GM18861 (cell line): ENCODE measurements at regions not wholly inside any gene's neighbourhood (a gene's known extent, or its start where the extent isn't known, plus 50 kb on each side); places are given as distances from the start of the nearest gene placed in this dataset.

Experiments used
- ATAC-seq: cut with Tn5 transposase; IDR thresholded peaks from one replicate; pipeline ENCODE4 v1.9.1; 2021; ENCODE audit not compliant: unreplicated experiment

DNA sequence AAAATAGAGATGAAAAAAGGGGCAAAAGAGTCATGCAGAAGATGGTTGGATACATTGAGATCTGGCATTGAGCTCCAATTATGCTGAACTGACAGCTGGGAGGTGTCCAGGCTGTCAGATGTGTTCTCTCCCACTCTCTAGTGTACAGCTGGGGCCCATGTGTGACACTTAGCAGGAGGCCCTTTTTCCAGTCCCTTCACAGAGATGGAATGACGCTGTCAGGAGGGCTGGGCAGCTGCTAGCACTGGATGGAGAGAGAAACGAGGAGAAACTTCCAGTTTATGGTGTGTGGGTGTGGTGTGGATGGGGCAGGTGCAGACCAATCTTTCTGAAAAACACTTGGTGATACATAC, 437.7 kb upstream of the HS6ST1 start:
- no peak for ATAC-seq

DNA sequence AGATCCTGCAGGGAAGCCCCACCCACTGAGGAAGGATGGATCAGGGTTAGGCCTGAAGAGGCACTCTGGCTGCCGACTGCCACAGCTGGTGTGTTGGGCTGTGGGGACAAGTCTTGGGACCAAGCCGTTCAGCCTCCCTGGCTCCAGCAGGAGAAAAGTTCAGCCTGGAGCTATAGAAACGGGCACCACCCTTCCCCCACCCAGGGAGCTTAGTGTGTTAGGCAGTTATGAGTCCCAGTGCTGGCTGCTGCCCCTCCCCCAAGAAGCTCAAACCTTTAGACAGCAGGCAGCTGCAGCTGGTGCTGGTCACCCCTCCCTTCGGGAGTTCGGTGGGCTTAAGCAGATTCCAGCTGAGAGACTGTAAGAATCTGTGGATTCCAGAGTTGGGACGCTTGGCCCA, 447.1 kb upstream of the HS6ST1 start:
- no peak for ATAC-seq

DNA sequence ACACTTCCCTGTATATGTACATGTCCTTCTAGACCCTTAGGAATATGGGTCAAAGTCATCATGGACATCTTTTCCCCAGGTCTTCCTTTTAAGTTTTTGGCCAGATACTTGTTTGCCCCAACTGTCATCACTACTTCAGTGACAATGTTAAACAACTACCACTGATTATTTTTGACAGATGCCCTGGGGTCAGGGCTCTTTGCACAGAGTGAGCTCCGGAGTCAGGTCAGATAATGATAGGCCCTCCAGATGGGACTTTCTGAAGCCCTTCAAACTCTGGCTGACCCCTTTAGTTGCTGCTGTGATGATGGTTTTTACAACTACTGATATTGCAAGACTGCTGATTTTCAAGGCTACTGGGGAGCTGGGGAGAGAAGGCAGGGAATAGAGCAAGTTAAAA, 449.4 kb upstream of the HS6ST1 start:
- no peak for ATAC-seq

DNA sequence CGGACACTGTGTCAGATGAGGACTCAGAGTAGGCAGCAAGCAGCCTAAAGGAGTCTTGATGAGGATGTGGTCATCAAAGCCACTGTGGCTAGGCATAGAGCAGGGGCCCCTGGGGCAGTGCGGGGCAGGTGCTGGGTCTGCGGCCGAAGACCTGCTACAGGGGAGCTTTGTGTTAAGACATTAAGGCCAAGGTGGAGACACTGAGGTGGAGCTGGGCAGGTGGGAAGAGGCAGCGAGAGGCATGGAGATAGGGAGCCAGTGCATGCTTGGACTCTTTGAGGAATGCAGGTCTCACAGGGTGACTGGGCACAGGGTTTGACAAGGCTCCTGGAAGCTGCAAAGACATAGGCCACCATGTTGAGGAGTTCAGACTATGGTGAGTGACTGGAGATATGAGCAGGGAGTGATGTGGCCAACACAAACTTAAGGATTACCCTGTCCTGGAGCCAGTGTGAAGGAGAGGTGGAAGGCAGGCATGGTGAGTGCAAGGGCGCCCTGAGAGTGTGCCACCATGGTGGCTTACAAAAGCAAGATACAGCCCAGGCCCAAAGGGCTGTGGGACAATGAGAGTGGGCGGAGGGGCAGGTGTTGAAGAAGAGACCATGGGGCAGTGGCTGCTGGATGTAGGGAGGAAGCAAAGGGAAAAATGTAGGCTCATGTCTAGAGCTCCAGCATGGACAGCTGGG, 450.9 kb upstream of the HS6ST1 start:
- no peak for ATAC-seq

DNA sequence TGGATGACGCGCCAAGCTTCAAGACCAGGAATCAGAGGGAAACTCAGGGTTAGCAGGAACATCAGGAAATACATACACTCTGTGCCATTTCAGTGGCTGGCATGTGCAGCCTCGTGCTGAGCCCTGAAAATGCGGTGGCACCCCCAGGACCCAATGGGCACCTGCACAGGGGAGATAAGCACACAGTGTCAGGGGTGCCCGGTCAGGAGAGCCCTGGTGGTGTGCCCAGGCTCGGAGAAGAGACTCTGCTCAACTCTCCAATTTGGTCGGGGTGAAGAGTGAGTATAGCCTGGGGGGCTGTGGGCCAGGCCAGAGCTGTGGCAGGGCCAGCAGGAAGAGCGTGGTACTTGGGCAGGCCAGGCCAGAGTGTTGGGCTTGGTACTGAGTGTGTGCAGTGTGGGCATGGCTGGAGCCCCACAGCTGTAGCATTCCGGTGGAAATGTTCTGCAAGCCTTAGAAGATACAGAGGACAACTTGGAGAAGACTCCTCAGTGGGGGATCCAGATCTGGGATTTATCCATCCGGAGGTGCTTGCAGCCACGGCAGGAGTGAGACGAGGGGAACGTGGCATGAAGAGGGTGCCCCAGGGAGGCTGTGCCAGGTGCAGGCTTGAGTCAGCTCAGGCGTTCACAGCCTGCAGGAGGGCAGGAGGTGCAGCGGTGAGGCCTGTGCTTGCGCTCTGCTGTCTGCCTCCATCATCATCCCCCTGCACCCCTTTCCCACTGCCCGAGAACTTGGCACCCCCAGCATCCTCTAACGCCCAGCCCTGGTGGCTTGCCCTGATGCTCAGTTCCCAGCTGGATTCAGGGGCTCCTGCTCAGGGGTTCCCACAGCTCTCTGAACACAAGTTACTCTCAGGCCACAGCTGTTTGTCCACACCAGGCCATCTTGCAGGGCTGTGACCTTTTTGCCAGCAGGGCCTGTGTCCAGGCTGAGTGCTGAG, 451.7 kb upstream of the HS6ST1 start:
- ATAC-seq = no peak

DNA sequence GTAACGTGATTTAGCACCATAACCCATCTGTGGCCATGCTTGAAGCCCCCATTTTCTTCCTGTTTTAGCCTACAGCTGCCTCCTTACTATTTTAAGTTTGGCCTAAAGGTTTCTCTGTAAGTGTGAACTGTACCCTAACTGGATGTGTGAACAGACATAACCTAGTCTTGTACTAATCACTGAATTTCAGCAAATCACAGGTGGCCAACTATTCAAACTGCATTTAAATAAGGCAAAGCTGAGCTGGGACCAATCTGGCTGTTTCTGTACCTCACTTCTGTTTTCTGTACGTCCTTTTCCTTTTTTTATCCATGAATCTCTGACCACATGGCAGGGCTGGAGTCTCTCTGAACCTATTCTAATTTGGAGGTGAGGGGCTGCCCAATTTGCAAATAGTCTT, 452.7 kb upstream of the HS6ST1 start:
- no peak for ATAC-seq

DNA sequence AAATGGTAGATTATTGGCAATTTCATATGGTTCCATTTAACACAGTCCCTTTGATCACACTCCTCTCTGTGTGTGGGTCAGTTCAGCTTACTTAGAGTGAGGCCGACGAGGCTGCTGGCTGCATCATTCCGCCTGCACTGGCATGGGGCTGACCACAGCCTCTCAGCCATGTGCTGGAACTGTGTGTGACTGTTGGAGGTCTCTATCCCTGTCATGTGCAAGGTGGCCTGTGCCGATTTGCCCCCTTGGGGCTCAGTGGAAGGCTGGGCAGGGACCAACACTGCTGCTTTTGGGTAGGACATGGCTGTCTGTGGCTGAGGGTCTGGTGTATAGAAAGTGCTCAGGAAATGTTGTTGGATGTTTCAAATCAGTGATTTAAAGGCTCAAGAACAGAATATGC, 454.0 kb upstream of the HS6ST1 start:
- ATAC-seq = no peak

DNA sequence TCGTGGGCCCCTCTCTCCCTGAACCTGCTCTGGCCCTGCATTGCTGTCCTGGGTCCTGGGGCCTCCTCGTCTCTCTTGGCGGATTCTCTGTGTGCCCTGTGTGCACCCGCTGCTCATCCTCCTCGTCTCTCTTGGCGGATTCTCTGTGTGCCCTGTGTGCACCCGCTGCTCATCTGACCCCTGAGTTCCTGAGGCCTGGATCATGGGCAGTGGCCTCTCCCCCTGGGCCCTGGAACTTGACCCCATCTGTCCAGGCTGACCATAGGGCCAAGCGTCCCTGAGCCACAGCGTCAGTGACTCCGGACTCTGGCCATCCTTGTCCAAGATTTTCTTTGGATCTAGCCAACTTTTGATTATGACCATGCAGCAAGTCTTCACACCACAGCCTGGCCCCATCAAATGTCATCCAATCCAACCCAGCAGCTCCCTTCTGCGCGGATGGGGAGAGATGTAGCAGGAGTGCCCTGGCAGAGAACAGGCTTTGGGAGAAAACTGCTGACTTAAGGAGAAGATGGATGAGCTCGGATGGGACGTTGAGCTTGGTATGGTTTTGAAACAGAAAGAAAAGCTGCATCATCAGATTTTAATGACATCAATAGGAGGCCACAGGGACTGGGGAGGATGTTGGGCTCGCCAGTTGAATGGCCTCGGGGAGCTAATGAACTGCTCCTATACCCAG, 455.1 kb upstream of the HS6ST1 start:
- no peak for ATAC-seq

DNA sequence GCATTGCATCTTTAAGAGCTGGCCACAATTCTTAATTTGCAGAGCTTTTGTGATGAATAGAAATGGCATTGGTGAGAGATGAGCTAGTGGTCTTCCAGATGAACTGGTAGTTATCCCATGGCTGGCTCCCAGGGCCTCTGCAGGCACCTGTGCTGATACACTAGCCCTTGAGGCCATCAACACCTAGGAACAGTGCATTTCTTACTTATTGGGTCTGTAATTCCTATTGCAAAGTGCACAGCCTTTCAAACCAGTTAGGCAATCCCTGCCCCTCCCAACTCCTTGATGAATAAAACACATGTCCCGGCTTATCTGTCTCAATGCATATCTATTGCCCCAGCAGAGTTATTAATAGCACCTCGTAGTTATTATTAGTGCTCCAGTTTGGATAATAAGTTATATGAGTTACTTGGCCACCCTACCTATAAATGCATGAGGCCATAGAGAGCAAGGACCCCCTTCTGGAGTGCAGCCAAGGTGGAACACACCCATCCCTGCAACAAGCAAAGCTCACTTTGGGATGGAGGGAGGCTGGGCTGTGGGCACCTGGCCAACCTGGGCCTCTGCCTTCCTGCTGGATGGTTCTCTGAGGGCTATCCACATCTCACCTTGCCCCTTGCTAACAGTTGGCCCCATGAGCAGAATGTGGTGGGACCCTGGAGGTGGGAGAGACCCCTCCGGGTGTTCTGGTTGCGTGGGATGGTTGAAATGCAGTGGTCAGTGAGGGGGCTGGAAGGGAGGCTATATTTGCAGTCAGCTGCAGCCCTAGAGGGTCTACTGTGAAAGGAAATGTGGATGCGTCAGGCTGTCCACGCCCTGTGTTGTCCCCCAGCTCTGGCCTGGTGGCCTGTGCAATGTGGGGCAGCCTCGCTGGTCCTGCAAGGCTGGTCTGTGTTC, 455.9 kb upstream of the HS6ST1 start:
- no peak for ATAC-seq

DNA sequence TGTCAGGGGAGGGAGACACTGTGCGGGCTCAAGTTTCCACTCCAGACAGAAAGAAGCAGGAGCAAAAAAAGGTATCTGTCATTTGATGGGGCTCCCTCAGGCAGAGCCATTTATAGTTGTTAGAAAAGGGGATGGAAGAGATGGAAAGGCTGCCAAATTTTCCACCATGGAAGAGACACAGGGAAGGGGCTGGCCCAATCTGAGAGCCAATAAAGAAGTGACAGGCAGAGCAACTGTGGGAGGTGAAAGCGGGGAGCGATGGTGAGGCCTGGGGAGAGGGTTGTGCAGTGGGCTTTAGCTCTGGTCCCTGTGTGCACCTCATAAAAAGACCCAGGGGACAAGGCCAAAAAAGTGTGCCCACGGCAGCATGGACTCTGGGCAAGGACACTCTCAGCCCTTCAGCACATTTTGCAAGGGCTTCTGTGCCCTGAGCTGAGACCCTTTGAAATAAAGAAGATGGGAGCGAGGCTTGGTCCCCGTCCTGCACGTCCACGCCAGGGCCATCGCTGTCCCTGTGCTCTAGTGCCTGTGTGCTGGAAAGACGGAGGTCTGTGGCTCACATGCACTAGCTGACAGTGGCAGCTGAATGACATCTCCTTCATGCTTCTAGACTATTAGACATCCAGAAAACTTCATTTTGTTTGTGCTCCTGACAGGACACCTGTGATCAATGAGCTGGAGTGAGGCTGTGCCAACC, 456.7 kb upstream of the HS6ST1 start:
- no peak for ATAC-seq

DNA sequence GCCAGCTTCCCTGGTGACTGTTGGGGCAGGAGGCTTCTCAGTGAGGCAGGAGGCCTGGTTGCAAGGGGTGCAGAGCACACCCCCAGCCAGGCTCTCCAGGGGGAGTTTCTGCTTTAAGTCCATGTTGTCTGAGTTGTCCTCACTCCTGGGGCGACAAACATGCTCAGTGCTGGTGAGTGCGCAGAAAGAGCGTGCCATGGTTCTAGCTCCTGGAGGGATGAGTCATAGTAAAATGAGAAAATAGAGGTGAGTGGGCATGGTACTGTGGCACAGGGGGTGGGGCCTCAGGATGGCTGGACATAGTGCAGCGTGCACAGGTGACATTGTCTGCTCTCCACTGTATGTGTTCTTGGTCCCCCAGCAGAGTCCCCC, 457.2 kb upstream of the HS6ST1 start:
- no peak for ATAC-seq

DNA sequence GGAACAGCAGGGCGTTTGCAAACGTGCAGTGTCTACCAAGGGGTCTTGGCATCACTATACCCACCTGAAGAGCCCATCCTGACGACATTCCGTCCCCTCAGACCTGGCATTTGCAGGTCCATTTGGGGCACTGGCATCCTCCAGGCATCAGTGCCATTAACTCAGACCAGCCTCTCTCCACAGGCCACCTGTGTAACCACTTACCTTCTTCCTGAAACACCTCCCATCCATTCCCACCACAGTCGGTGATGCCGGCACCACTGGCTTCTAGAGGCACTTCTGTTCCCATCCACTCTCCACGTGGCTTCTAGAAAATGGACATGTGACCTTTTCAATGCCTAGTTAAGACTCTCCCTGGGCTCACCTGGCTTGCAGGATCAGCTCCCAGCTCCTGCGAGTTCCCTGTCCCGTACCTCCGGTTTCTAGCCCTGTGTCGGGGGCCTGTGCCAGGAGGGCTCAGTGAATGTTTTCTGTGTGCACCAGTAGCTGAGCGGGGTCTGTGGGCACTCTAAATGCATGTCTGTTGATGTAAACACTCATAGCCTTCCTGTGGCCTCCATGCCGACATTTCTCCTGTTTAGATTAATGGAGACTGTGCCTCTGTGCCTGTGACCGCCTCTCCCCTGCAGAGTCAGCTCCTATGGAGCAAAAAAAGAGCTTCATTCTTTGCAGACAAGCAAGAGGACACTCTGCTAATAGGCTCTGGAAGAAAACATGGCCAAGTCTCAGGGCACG, 458.0 kb upstream of the HS6ST1 start:
- no peak for ATAC-seq

DNA sequence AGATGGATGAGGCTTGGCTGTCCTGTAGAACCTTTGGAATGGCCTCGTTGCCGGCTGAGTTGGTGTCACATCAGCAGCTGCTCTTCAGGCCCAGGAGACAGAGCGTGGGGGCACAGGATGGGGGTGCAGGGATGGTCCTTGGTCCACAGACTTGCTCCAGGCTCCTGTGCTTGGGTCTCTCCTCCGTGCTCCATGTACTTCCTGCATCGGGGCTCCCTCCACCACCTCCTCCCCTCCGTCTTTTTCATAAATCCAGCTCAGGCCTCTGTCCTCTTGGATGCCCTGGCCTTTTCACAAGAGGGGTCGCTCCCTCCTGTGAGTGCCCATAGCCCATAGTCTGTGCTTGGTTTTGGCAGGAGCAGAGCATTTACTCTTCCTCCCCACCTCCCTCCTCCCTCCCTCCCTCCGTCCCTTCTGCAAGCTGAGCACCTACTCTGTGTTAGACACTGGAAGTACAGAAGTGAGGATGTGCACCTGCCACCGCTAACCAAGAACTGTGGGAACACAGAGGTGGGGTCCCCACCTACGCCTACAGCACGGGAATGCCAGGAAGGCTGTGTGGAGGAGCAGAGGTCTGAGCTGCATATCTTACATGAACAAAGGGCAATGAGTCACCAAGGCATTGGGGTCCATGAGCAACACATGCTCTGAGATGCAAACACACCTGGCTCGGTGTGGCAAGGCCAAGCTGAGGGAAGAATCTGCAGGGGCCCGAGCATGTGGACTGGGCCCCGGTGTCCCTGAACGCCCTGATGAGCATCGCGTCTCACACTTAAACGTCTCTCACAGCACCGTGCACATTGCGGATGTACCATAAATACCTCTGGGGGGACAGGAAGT, 458.7 kb upstream of the HS6ST1 start:
- ATAC-seq = no peak

DNA sequence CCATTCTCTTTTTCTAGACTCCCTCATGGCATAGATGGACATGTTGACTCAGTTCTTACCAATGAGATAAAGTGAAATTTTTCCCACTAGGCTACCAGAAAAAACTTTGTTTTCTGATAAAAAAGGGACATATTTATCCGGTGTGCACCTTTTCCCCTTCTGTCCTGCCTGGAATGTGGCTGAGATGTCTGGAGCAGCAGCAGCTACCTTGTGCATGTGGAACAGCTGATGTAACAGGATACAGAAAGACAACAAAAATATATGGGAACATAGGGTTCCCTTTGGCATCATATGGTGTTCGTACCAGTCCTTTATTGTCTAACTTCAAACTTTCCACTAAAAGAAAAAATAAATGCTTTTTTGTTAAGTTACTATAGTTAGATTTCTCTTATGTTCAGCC, 460.2 kb upstream of the HS6ST1 start:
- no peak for ATAC-seq

DNA sequence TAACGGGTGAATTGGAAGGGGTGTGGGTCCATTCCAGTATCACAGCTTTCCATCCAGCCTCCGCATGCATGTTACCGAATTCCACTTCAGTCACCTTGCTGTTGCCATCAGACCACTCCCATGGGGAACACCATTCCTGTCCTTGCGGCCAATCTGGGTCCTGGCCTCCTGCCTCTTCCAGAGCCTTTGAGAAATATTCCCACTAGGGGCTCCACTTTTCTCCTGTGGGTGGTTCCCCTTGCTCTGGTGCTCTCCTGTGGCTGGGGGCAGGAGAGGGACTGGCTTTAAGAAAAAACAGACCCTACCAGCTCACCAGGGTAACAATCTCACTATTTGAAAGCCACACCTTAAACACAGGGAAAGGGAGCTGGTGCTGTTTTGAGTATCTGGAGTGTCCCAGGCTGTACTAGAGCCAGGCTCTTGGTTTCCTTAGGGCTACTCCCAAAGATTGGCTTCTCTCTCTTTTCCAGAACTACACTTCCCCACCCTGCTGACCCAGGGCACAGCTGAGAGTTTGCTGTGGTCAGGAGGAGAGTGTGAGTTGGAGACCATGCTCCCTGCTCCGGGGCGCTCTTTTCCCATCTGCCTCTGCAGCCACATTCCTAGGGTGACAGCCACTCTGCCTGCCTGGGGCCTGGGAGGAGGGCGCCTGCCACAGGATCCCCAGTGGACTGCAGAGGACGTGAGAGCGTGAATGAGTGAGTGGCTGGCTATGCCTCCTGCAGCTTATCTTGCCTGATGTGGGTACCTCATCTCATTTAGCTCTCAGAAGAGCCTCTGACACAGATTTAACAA, 460.8 kb upstream of the HS6ST1 start:
- no peak for ATAC-seq

DNA sequence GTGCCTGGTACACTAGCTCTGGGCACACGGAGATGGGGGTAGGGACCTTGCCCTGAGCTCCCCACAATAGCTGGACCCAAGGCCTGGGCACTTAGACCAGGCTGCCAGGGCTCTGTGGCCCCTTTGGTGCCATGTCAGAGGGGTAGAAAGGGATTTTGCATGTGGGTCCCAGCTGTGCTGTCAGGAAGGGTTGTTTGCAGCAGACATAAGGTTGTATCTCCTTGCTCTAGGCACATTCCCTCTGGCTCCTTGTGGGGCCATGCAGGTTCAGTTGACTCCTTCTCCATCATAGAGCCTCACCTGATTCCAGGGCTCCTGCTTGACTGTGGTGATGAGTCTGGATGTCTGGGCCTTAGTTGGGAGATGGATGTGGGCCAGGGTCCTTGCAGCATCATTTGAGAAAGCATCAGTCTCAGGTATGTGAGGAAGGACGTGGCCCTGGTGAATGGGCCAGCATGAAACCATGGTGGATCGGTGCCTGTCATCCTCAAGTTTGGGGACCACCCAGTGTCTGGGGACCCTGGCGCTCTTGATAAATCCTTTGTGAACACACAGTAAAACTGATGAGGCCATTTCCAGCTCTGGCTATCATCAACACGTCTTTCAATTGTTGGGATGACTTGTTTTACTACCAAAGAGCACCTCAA, 461.9 kb upstream of the HS6ST1 start:
- no peak for ATAC-seq

DNA sequence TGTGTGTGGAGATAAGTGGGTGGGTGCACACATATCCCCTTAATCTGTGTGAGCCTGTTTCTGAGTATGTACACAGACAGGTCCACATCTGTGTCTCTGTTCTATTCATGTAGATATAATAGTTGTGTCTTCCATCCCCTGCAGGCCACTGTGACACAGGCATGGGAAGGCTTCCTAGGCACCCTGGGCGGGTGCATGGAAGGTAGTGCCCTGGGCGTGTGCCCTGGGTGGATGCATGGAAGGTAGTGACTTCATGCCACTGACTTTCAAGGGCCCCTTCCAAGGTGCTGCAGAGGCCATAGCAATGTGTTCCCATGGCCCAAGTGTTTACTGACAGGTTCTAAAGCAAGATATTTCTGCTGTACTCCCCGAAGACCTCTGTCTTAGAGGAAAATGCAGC, 462.5 kb upstream of the HS6ST1 start:
- no peak for ATAC-seq
